Neural cell (in vitro differentiated cells): ENCODE measurements at regions not wholly inside any gene's neighbourhood (a gene's known extent, or its start where the extent isn't known, plus 50 kb on each side); places are given as distances from the start of the nearest gene placed in this dataset.
"Not testable (repeated sequence)": the region's sequence is repeated elsewhere in the genome, so short reads cannot be mapped to it uniquely, and the experiment has no call there.

ENCODE experiments used
- H2AFZ ChIP-seq: fragments of 200-600, 300-800 bp; sonication (generic), shearing (Covaris generic); 2 replicates; pipeline ENCODE4 v1.6.0; 2014; ENCODE audit warnings: low read depth, mild to moderate bottlenecking, antibody characterized with exemption, low read length, moderate library complexity
- H3F3A ChIP-seq: fragments of 200-600 bp; shearing (Covaris generic); 2 replicates; pipeline ENCODE4 v1.6.1; 2016; ENCODE audit warnings: mild to moderate bottlenecking, moderate library complexity, mixed read lengths, antibody characterized with exemption, low read length; ENCODE audit not compliant: insufficient read depth, poor library complexity, severe bottlenecking
- H3K27ac ChIP-seq: fragments of 200-600, 300-800 bp; sonication (generic), shearing (Covaris generic); 2 replicates; pipeline ENCODE4 v1.5.1; 2014; ENCODE audit warnings: mild to moderate bottlenecking, low read length, moderate library complexity
- H3K27me3 ChIP-seq: fragments of 300-800, 200-600 bp; sonication (generic), shearing (Covaris generic); 2 replicates; pipeline ENCODE4 v1.6.0; 2014; ENCODE audit warnings: mild to moderate bottlenecking, low read depth, low read length, moderate library complexity; ENCODE audit not compliant: insufficient read depth
- H3K36me3 ChIP-seq: fragments of 300-800, 200-600 bp; sonication (generic), shearing (Covaris generic); 2 replicates; pipeline ENCODE4 v1.5.1; 2014; ENCODE audit warnings: mild to moderate bottlenecking, antibody characterized with exemption, low read length, moderate library complexity; ENCODE audit not compliant: insufficient read depth
- H3K4me2 ChIP-seq: fragments of 300-800, 200-600 bp; sonication (generic), shearing (Covaris generic); 2 replicates; pipeline ENCODE4 v1.6.0; 2014; ENCODE audit warnings: mild to moderate bottlenecking, low read length
- H3K4me3 ChIP-seq: fragments of 300-800, 200-600 bp; sonication (generic), shearing (Covaris generic); 2 replicates; pipeline ENCODE4 v1.5.1; 2014; ENCODE audit warnings: mild to moderate bottlenecking, low read length, moderate library complexity
- H3K79me2 ChIP-seq: fragments of 200-600 bp; shearing (Covaris generic); replicated peaks from 2 replicates; pipeline ENCODE4 v1.6.0; 2014; ENCODE audit warnings: mild to moderate bottlenecking, low read length, moderate library complexity; ENCODE audit not compliant: insufficient read depth
- H3K9ac ChIP-seq: fragments of 300-800, 200-600 bp; sonication (generic), shearing (Covaris generic); 2 replicates; pipeline ENCODE4 v1.6.1; 2016; ENCODE audit warnings: mild to moderate bottlenecking, low read length, mixed read lengths
- H3K9me2 ChIP-seq: fragments of 200-600 bp; shearing (Covaris generic); 2 replicates; pipeline ENCODE4 v1.6.1; 2016; ENCODE audit warnings: mild to moderate bottlenecking, low read length, mixed read lengths; ENCODE audit not compliant: insufficient read depth
- H3K9me3 ChIP-seq: fragments of 200-600, 300-800 bp; sonication (generic), shearing (Covaris generic); 2 replicates; pipeline ENCODE4 v1.6.1; 2016; ENCODE audit warnings: mild to moderate bottlenecking, mixed run types, low read length, moderate library complexity, mixed read lengths
- H4K20me1 ChIP-seq: fragments of 200-600 bp; shearing (Covaris generic); 2 replicates; pipeline ENCODE4 v1.6.1; 2016; ENCODE audit warnings: mild to moderate bottlenecking, mixed run types; ENCODE audit not compliant: insufficient read depth
- EP300 ChIP-seq: fragments of 450-650 bp; conservative IDR thresholded peaks from 2 replicates; pipeline ENCODE4 v1.6.1; 2014; ENCODE audit warnings: antibody characterized with exemption, mild to moderate bottlenecking, moderate library complexity; ENCODE audit not compliant: poor library complexity, severe bottlenecking
- EZH2 ChIP-seq: fragments of 200-600, 300-800 bp; shearing (Covaris generic), sonication (generic); IDR thresholded peaks from 2 replicates; pipeline ENCODE4 v1.6.1; 2014; ENCODE audit warnings: antibody characterized with exemption, low read length, borderline replicate concordance, mild to moderate bottlenecking; ENCODE audit not compliant: insufficient read depth, poor library complexity, severe bottlenecking
- MXI1 ChIP-seq: fragments of 450-650 bp; conservative IDR thresholded peaks from 2 replicates; pipeline ENCODE4 v1.6.1; 2014; ENCODE audit warnings: antibody characterized with exemption, mild to moderate bottlenecking; ENCODE audit not compliant: poor library complexity, severe bottlenecking
- POLR2AphosphoS5 ChIP-seq: IDR thresholded peaks from 2 replicates; pipeline ENCODE4 v1.6.1; 2012
- RAD21 ChIP-seq: fragments of 450-650 bp; conservative IDR thresholded peaks from 2 replicates; pipeline ENCODE4 v1.6.1; 2014; ENCODE audit warnings: antibody characterized with exemption, mild to moderate bottlenecking, moderate library complexity
- TAF1 ChIP-seq: IDR thresholded peaks from 2 replicates; pipeline ENCODE4 v1.6.1; 2012; ENCODE audit warnings: low read depth
- TF ChIP-seq, protein P1 (sequence below): fragments of 450-650 bp; IDR thresholded peaks from 2 replicates; pipeline ENCODE4 v1.5.1; 2014; ENCODE audit warnings: antibody characterized with exemption, mild to moderate bottlenecking, moderate library complexity; ENCODE audit not compliant: poor library complexity, severe bottlenecking
- TF ChIP-seq, protein P2 (sequence below): IDR thresholded peaks from 2 replicates; pipeline ENCODE4 v1.6.1; 2012; ENCODE audit warnings: borderline replicate concordance

- H3K36me3 ChIP-seq, H3K9ac ChIP-seq, H3F3A ChIP-seq, H3K9me3 ChIP-seq, H3K79me2 ChIP-seq, H3K9me2 ChIP-seq, H3K27ac ChIP-seq, H2AFZ ChIP-seq, H3K27me3 ChIP-seq, H3K4me3 ChIP-seq, H4K20me1 ChIP-seq, H3K4me2 ChIP-seq: not testable (repeated sequence)
These were observed 307.7 kb downstream of the AMY1C start for GRCh38 chr1:104057219-104057898.

- H3K9me2 ChIP-seq, H3K4me2 ChIP-seq, H3K36me3 ChIP-seq, H4K20me1 ChIP-seq, H3F3A ChIP-seq, H3K4me3 ChIP-seq, H3K27me3 ChIP-seq, H2AFZ ChIP-seq, H3K79me2 ChIP-seq, H3K9ac ChIP-seq, H3K27ac ChIP-seq, H3K9me3 ChIP-seq: not testable (repeated sequence)
These were observed 311.9 kb downstream of the AMY1C start for GRCh38 chr1:104061637-104062036.

- H4K20me1 ChIP-seq: no peaks in the 10 kb centered on the region
- H3K27me3 ChIP-seq: no peaks in the 10 kb centered on the region
- no peak overlapping the region for H3K27ac ChIP-seq
- H3K9me3 ChIP-seq: no peaks in the 10 kb centered on the region
- H3K4me2 ChIP-seq: no peak overlapping the region
- no peak for TF ChIP-seq EZH2
- no peak for TF ChIP-seq TAF1
- TF ChIP-seq, protein P1, sequence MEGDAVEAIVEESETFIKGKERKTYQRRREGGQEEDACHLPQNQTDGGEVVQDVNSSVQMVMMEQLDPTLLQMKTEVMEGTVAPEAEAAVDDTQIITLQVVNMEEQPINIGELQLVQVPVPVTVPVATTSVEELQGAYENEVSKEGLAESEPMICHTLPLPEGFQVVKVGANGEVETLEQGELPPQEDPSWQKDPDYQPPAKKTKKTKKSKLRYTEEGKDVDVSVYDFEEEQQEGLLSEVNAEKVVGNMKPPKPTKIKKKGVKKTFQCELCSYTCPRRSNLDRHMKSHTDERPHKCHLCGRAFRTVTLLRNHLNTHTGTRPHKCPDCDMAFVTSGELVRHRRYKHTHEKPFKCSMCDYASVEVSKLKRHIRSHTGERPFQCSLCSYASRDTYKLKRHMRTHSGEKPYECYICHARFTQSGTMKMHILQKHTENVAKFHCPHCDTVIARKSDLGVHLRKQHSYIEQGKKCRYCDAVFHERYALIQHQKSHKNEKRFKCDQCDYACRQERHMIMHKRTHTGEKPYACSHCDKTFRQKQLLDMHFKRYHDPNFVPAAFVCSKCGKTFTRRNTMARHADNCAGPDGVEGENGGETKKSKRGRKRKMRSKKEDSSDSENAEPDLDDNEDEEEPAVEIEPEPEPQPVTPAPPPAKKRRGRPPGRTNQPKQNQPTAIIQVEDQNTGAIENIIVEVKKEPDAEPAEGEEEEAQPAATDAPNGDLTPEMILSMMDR: no peak
- no peak for TF ChIP-seq MXI1
- TF ChIP-seq POLR2AphosphoS5: no peak
- TF ChIP-seq RAD21: no peak
- TF ChIP-seq EP300: no peak
- TF ChIP-seq, protein P2, sequence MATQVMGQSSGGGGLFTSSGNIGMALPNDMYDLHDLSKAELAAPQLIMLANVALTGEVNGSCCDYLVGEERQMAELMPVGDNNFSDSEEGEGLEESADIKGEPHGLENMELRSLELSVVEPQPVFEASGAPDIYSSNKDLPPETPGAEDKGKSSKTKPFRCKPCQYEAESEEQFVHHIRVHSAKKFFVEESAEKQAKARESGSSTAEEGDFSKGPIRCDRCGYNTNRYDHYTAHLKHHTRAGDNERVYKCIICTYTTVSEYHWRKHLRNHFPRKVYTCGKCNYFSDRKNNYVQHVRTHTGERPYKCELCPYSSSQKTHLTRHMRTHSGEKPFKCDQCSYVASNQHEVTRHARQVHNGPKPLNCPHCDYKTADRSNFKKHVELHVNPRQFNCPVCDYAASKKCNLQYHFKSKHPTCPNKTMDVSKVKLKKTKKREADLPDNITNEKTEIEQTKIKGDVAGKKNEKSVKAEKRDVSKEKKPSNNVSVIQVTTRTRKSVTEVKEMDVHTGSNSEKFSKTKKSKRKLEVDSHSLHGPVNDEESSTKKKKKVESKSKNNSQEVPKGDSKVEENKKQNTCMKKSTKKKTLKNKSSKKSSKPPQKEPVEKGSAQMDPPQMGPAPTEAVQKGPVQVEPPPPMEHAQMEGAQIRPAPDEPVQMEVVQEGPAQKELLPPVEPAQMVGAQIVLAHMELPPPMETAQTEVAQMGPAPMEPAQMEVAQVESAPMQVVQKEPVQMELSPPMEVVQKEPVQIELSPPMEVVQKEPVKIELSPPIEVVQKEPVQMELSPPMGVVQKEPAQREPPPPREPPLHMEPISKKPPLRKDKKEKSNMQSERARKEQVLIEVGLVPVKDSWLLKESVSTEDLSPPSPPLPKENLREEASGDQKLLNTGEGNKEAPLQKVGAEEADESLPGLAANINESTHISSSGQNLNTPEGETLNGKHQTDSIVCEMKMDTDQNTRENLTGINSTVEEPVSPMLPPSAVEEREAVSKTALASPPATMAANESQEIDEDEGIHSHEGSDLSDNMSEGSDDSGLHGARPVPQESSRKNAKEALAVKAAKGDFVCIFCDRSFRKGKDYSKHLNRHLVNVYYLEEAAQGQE: no peak
- no peaks in the 10 kb centered on the region for H3K36me3 ChIP-seq
- H3F3A ChIP-seq: no peaks in the 10 kb centered on the region
- H3K4me3 ChIP-seq: no peak overlapping the region
- no peak overlapping the region for H2AFZ ChIP-seq
- H3K9ac ChIP-seq: no peak overlapping the region
- no peaks in the 10 kb centered on the region for H3K79me2 ChIP-seq
- H3K9me2 ChIP-seq: no peaks in the 10 kb centered on the region
These were observed 314.7 kb downstream of the AMY1C start for GRCh38 chr1:104064399-104064798.
